ENCODE measurements at regions not wholly inside any gene's neighbourhood (a gene's known extent, or its start where the extent isn't known, plus 50 kb on each side); places are given as distances from the start of the nearest gene placed in this dataset.

DNA sequence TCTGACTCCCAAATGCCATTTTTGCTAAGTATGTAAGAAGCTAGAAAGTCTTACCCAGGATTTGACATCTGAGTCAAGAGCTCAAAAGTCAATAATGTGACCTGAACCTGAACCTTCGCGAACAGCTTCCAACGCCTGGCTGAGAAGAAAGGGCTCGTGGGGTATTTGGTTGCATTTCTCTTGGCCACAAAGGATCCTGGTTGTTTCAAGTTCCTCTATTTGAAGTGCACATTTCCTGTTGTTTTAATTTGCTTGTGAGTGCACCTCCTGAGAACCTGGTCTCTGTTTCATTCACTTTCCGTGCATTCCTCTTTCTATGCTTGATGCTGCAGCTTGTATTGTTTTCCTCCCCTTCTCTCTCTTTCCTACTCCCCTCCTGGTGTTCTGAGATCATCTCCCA lies 212.5 kb downstream of the FOXA2 start:
- TF ChIP-seq POLR2A (IDR thresholded peaks at IDR 0.05; ENCODE audit: low read depth, low read length), result no peak
- TF ChIP-seq TAF1 (IDR thresholded peaks at IDR 0.05; ENCODE audit: low read depth, low read length), result no peak
- TF ChIP-seq POLR2AphosphoS5 (IDR thresholded peaks at IDR 0.05; ENCODE audit: low read depth, low read length), result no peak
- TF ChIP-seq PAX5 (IDR thresholded peaks at IDR 0.05; ENCODE audit: insufficient read depth, low read length, severe bottlenecking), result no peak
